Embryonic facial prominence (tissue), 1 donor: ENCODE measurements at regions not wholly inside any gene's neighbourhood (a gene's known extent, or its start where the extent isn't known, plus 50 kb on each side); places are given as distances from the start of the nearest gene placed in this dataset.

Source experiments
- DNase-seq: peaks from one replicate; pipeline ENCODE4 v3.0.0-alpha.2; 2016; ENCODE audit errors: extremely low spot score

- no peak for DNase-seq
Observed at GRCh38 chr5:152994033-152994680, 496.3 kb upstream of the GRIA1 start.

GRCh38 chr5:152995214-152995725 lies 495.2 kb upstream of the GRIA1 start:
- DNase-seq: no peak

- DNase-seq: no peak
Observed at GRCh38 chr5:153005711-153006110, 484.8 kb upstream of the GRIA1 start.

- DNase-seq: no peak
Observed at GRCh38 chr5:153006681-153007080, 483.8 kb upstream of the GRIA1 start.

- no peak for DNase-seq
Observed at GRCh38 chr5:153014194-153014593, 476.3 kb upstream of the GRIA1 start.

- DNase-seq: no peak
Observed at GRCh38 chr5:153018121-153018520, 472.3 kb upstream of the GRIA1 start.

GRCh38 chr5:153030755-153031725 lies 459.4 kb upstream of the GRIA1 start:
- no peak for DNase-seq

GRCh38 chr5:153039501-153039900 lies 451.0 kb upstream of the GRIA1 start:
- no peak for DNase-seq

- DNase-seq: no peak
Observed at GRCh38 chr5:153043886-153044285, 446.6 kb upstream of the GRIA1 start.

GRCh38 chr5:153050496-153051179 lies 439.8 kb upstream of the GRIA1 start:
- no peak for DNase-seq

GRCh38 chr5:153066281-153066680 lies 424.2 kb upstream of the GRIA1 start:
- no peak for DNase-seq

GRCh38 chr5:153067869-153068268 lies 422.6 kb upstream of the GRIA1 start:
- no peak for DNase-seq

- DNase-seq: no peak
Observed at GRCh38 chr5:153079396-153079795, 411.1 kb upstream of the GRIA1 start.

GRCh38 chr5:153080940-153081339 lies 409.5 kb upstream of the GRIA1 start:
- no peak for DNase-seq

GRCh38 chr5:153081385-153081784 lies 409.1 kb upstream of the GRIA1 start:
- DNase-seq: no peak

- no peak for DNase-seq
Observed at GRCh38 chr5:153084511-153084910, 406.0 kb upstream of the GRIA1 start.

GRCh38 chr5:153086486-153086885 lies 404.0 kb upstream of the GRIA1 start:
- no peak for DNase-seq

GRCh38 chr5:153088538-153088937 lies 401.9 kb upstream of the GRIA1 start:
- no peak for DNase-seq

- no peak for DNase-seq
Observed at GRCh38 chr5:153094333-153094732, 396.1 kb upstream of the GRIA1 start.

- no peak for DNase-seq
Observed at GRCh38 chr5:153096381-153096780, 394.1 kb upstream of the GRIA1 start.

GRCh38 chr5:153099328-153099727 lies 391.1 kb upstream of the GRIA1 start:
- no peak for DNase-seq
